SK-N-SH (cell line): ENCODE measurements at regions not wholly inside any gene's neighbourhood (a gene's known extent, or its start where the extent isn't known, plus 50 kb on each side); places are given as distances from the start of the nearest gene placed in this dataset.

Experiments
- CTCF ChIP-seq: fragments of 200-600 bp; sonication (generic); IDR thresholded peaks from 2 replicates; pipeline ENCODE4 v1.6.1; 2017; ENCODE audit warnings: antibody characterized with exemption, mild to moderate bottlenecking, moderate library complexity
- EP300 ChIP-seq, 2 experiments: IDR thresholded peaks; 2 replicates each; pipeline versions ENCODE4 v1.4.0 to v1.6.1; 2012; ENCODE audit warnings: borderline replicate concordance in 1 of 2, low read depth in 1 of 2, low read length in 1 of 2
- PBX3 ChIP-seq: IDR thresholded peaks from 2 replicates; pipeline ENCODE4; 2012
- RCOR1 ChIP-seq: fragments of 150-350 bp; IDR thresholded peaks from 2 replicates; pipeline ENCODE4 v1.6.1; 2017; ENCODE audit warnings: antibody characterized with exemption, low read length
- REST ChIP-seq: IDR thresholded peaks from 2 replicates; pipeline ENCODE4 v1.6.1; 2012; ENCODE audit warnings: mild to moderate bottlenecking, low read depth, low read length, moderate library complexity
- RFX5 ChIP-seq: IDR thresholded peaks from 2 replicates; pipeline ENCODE4 v1.6.1; 2012; ENCODE audit warnings: mild to moderate bottlenecking, improper control_type of control experiment, low read length
- SIN3A ChIP-seq: IDR thresholded peaks from 2 replicates; pipeline ENCODE4 v1.6.1; 2012; ENCODE audit warnings: low read depth, mild to moderate bottlenecking, low read length, moderate library complexity, borderline replicate concordance
- USF2 ChIP-seq: fragments of 150-350 bp; IDR thresholded peaks from 2 replicates; pipeline ENCODE4 v1.6.1; 2017; ENCODE audit warnings: antibody characterized with exemption, low read length, low read depth, borderline replicate concordance

- TF ChIP-seq PBX3, result no peak
- no peak for TF ChIP-seq CTCF
- no peak for TF ChIP-seq USF2
- no peak for TF ChIP-seq EP300 (IDR thresholded peaks at IDR 0.05; ENCODE audit: borderline replicate concordance in 1 of 2, low read depth in 1 of 2, low read length in 1 of 2)
- TF ChIP-seq RFX5, result no peak
- no peak for TF ChIP-seq RCOR1
- no peak for TF ChIP-seq SIN3A
- no peak for TF ChIP-seq REST
These were observed 114.0 kb downstream of the BEGAIN start for GRCh38 chr14:100473249-100473648.
